GM12873 (cell line): ENCODE measurements at regions not wholly inside any gene's neighbourhood (a gene's known extent, or its start where the extent isn't known, plus 50 kb on each side); places are given as distances from the start of the nearest gene placed in this dataset.

Source experiments
- CTCF ChIP-seq: IDR thresholded peaks from 2 replicates; pipeline ENCODE4 v1.5.1; 2012; ENCODE audit warnings: low read depth, mild to moderate bottlenecking, moderate library complexity, low read length, control low read depth; ENCODE audit not compliant: insufficient read depth; ENCODE audit errors: missing control alignments

- no peak for TF ChIP-seq CTCF
Observed at GRCh38 chr9:24090566-24090965, 264.5 kb upstream of the ELAVL2 start.

DNA sequence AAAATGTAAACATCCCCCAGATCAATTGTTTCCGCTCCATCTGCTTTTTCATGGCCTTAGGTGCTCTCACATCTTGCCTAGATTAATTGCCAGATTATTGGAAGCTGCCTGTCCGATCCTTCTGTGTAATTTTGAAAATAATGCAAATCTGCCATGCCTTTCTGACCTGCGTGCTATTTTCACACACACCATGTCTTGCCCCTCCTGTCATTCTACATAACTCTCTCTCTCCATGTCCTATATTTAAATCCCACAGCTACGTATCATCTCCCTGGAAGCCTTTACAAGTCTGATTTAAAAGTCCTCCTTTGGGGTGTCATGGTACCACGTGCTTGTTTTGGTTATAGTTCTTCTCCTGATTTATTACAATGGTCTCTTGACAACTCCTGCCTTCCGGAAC is 247.6 kb upstream of the ELAVL2 start:
- TF ChIP-seq CTCF: no peak

- no peak for TF ChIP-seq CTCF
Observed at GRCh38 chr9:24073007-24073592, 247.1 kb upstream of the ELAVL2 start.

- no peak for TF ChIP-seq CTCF
Observed at GRCh38 chr9:24071716-24072115, 245.7 kb upstream of the ELAVL2 start.

DNA sequence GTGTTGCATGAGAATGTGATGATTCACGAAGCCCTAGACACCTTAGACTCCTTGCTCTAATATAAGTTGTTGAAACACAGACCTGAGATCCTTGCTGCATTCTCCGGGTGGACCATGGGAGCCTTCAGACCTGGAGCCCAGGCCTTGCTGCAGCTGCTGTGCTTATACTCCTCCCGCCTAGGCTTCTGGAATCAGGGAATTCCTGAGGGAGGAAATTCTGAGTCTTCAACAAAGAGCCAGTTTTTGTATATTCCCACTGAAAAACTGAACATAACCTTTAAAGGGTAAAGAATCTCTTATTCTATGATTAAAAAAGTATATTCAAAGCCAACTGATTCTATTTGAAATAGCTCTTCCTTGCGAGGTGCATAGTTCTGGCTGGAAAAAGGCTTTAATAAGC is 245.1 kb upstream of the ELAVL2 start:
- TF ChIP-seq CTCF: no peak

DNA sequence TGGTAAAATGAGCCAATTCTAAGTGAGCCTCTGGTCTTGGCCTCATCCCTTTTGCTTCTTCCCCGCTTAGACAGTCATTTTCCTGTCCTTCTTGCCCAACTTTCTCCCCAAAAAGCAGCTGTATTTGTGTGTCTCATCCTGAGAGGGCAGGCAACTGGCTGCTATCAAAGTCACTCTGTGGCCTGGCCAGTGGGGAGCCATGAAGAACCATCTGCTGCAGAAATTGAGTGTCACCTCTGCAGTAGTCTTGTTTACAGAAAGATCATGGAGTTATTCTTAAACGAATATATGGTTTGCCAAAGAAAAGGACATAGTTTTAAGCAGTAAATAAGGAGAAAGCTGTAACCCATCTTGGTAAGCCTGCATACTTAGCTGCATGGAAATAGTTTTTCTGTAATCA is 233.6 kb upstream of the ELAVL2 start:
- TF ChIP-seq CTCF: no peak

DNA sequence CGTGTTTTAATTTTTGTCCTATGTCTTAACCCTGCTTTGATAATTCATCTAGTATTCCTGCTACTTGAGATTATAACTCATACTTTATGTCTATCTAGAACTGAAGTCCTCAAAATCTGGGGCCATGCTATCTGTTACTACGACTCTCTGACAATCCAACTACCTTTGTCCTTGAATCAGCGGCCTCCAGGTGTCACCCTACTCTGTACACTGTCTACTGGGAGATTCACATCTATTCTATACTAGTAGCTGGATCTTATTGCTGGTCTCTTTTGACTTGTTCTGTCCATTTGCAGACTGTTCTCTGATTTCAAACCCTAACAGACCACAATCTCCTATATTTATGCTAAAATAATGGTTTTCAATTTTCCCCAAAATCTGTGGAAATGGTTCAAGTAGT is 225.5 kb upstream of the ELAVL2 start:
- no peak for TF ChIP-seq CTCF
